ENCODE measurements at regions not wholly inside any gene's neighbourhood (a gene's known extent, or its start where the extent isn't known, plus 50 kb on each side); places are given as distances from the start of the nearest gene placed in this dataset.

- Histone ChIP-seq H3K9me3 (no peaks in the 10 kb centered on the region), H3K36me3 (no peaks in the 10 kb centered on the region), H3K27me3 (no peaks in the 10 kb centered on the region), H3K4me3 (no peak overlapping the region), H3K4me1 (no peaks in the 10 kb centered on the region), H3K27ac (no peak overlapping the region)
- intact Hi-C loops (cut with DNase I): no loop called here
- TF ChIP-seq POLR2A (IDR thresholded peaks at IDR 0.05) (no peak), CTCF (IDR thresholded peaks at IDR 0.05) (no peak), EP300 (IDR thresholded peaks at IDR 0.05) (no peak), POLR2AphosphoS5 (IDR thresholded peaks at IDR 0.05) (no peak)
- no peak for DNase-seq
- WGBS, 2 donors: 32 to 71% methylated on average over 10 of the region's 10 CpGs
These were observed 91.2 kb upstream of the TMEM18 start for GRCh38 chr2:768451-768850.

- no peak for DNase-seq
- Histone ChIP-seq H3K9me3 (no peaks in the 10 kb centered on the region), H3K36me3 (no peaks in the 10 kb centered on the region), H3K4me3 (no peak overlapping the region), H3K4me1 (no peaks in the 10 kb centered on the region), H3K27ac (no peak overlapping the region), H3K27me3 (no peaks in the 10 kb centered on the region)
- 82 to 88% methylated on average over 4 of the region's 4 CpGs for WGBS, 2 donors
- intact Hi-C loops (cut with DNase I): no loop called here
- TF ChIP-seq EP300 (IDR thresholded peaks at IDR 0.05) (no peak), POLR2A (IDR thresholded peaks at IDR 0.05) (no peak), POLR2AphosphoS5 (IDR thresholded peaks at IDR 0.05) (no peak), CTCF (IDR thresholded peaks at IDR 0.05) (no peak)
These were observed 90.7 kb upstream of the TMEM18 start for GRCh38 chr2:767944-768343.

- H3K27me3 ChIP-seq: no peaks in the 10 kb centered on the region
- TF ChIP-seq POLR2A (IDR thresholded peaks at IDR 0.05) (no peak), POLR2AphosphoS5 (IDR thresholded peaks at IDR 0.05) (no peak), CTCF (IDR thresholded peaks at IDR 0.05) (no peak), EP300 (IDR thresholded peaks at IDR 0.05) (no peak)
- no peaks in the 10 kb centered on the region for H3K4me1 ChIP-seq
- 55 to 70% methylated on average over 9 of the region's 9 CpGs for WGBS, 2 donors
- DNase-seq: no peak
- no peak overlapping the region for H3K27ac ChIP-seq
- intact Hi-C loops (cut with DNase I): no loop called here
- H3K9me3 ChIP-seq: no peaks in the 10 kb centered on the region
- H3K36me3 ChIP-seq: no peaks in the 10 kb centered on the region
- no peak overlapping the region for H3K4me3 ChIP-seq
These were observed 90.2 kb upstream of the TMEM18 start for GRCh38 chr2:767440-767839.

DNA sequence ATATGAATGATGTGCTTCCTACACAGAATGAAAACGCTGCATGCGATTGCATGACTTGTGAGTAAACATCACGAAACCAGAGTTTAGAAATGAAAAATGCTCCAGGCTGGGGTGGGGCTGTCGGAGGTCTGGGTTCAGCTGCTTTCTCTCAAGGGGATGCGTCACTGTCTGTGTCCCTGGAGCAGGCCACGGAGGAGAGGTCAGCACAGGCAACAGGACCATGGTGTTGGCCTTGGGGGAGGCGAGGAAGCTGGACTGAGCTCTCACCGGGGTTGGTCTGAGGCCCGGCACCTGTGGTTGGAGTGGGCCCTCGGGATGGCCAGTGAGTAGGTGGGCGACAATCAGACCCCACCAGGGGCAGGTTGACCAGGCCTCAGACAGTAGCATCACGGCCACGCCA lies 89.0 kb upstream of the TMEM18 start:
- DNase-seq: no peak
- WGBS, 2 donors: 84% methylated on average over 13 of the region's 13 CpGs
- Histone ChIP-seq H3K9me3 (no peaks in the 10 kb centered on the region), H3K4me1 (no peaks in the 10 kb centered on the region), H3K4me3 (no peak overlapping the region), H3K27me3 (no peaks in the 10 kb centered on the region), H3K36me3 (no peaks in the 10 kb centered on the region), H3K27ac (no peak overlapping the region)
- TF ChIP-seq EP300 (IDR thresholded peaks at IDR 0.05) (no peak), POLR2AphosphoS5 (IDR thresholded peaks at IDR 0.05) (no peak), POLR2A (IDR thresholded peaks at IDR 0.05) (no peak), CTCF (IDR thresholded peaks at IDR 0.05) (no peak)
- intact Hi-C loops (cut with DNase I): no loop called here

DNA sequence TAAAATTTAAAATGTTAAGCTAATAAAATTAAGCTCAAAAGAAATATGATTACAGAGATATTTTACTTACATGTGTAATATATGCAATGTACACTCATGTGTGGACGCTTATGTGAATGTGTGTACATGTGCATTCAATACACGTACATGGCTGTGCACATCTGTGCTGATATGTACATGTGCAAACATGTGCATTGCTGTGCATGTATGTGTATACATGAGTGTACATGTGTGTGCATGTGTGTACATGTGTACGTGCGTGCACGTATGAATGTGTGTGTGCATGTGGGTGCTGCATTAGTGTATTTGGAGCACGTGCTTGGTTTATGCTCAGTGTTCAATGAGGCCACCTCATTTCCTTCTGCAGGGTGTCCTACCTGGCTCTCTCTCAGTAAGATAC lies 88.2 kb upstream of the TMEM18 start:
- H3K4me1 ChIP-seq: no peaks in the 10 kb centered on the region
- WGBS, 2 donors: 95% methylated on average over 6 of the region's 6 CpGs
- no peak overlapping the region for H3K27ac ChIP-seq
- intact Hi-C loops (cut with DNase I): no loop called here
- H3K36me3 ChIP-seq: no peaks in the 10 kb centered on the region
- H3K9me3 ChIP-seq: no peaks in the 10 kb centered on the region
- DNase-seq: no peak
- no peak for TF ChIP-seq POLR2AphosphoS5 (IDR thresholded peaks at IDR 0.05)
- TF ChIP-seq POLR2A (IDR thresholded peaks at IDR 0.05): no peak
- no peak for TF ChIP-seq CTCF (IDR thresholded peaks at IDR 0.05)
- no peak for TF ChIP-seq EP300 (IDR thresholded peaks at IDR 0.05)
- H3K27me3 ChIP-seq: no peaks in the 10 kb centered on the region
- no peak overlapping the region for H3K4me3 ChIP-seq
